NCI-H1092 (cell line): ENCODE measurements at regions not wholly inside any gene's neighbourhood (a gene's known extent, or its start where the extent isn't known, plus 50 kb on each side); places are given as distances from the start of the nearest gene placed in this dataset.
"Not testable (repeated sequence)": the region's sequence is repeated elsewhere in the genome, so short reads cannot be mapped to it uniquely, and the experiment has no call there.

Experiments
- DNase-seq: peaks from one replicate; lab custom pipeline; 2025; lab: John Stamatoyannopoulos, UW

GRCh38 chr14:58752771-58753201 lies 115.0 kb downstream of the DACT1 start:
- DNase-seq, result no peak

GRCh38 chr14:58755031-58755925 lies 117.5 kb downstream of the DACT1 start:
- peak; percentile 15 for DNase-seq

- no peak for DNase-seq
These were observed 122.4 kb downstream of the DACT1 start for GRCh38 chr14:58760121-58760520.

GRCh38 chr14:58762629-58763028 lies 124.9 kb downstream of the DACT1 start:
- no peak for DNase-seq

- no peak for DNase-seq
These were observed 125.4 kb downstream of the DACT1 start for GRCh38 chr14:58763210-58763609.

GRCh38 chr14:58765418-58765831 lies 127.7 kb downstream of the DACT1 start:
- no peak for DNase-seq

GRCh38 chr14:58765843-58766242 lies 128.1 kb downstream of the DACT1 start:
- no peak for DNase-seq

- DNase-seq, result no peak
These were observed 131.4 kb downstream of the DACT1 start for GRCh38 chr14:58769011-58769643.

- DNase-seq, result no peak
These were observed 132.0 kb downstream of the DACT1 start for GRCh38 chr14:58769771-58770170.

GRCh38 chr14:58770491-58770982 lies 132.8 kb downstream of the DACT1 start:
- no peak for DNase-seq

GRCh38 chr14:58771016-58771415 lies 133.3 kb downstream of the DACT1 start:
- no peak for DNase-seq

GRCh38 chr14:58772116-58772515 lies 134.4 kb downstream of the DACT1 start:
- DNase-seq, result no peak

GRCh38 chr14:58772794-58773620 lies 135.2 kb downstream of the DACT1 start:
- no peak for DNase-seq

- no peak for DNase-seq
These were observed 136.8 kb downstream of the DACT1 start for GRCh38 chr14:58774531-58774930.

GRCh38 chr14:58775130-58775529 lies 137.4 kb downstream of the DACT1 start:
- not testable (repeated sequence) for DNase-seq

- DNase-seq, result no peak
These were observed 138.8 kb downstream of the DACT1 start for GRCh38 chr14:58776516-58776915.

- no peak for DNase-seq
These were observed 139.8 kb downstream of the DACT1 start for GRCh38 chr14:58777541-58777979.

GRCh38 chr14:58778202-58778601 lies 140.4 kb downstream of the DACT1 start:
- DNase-seq, result no peak

- DNase-seq, result no peak
These were observed 141.6 kb downstream of the DACT1 start for GRCh38 chr14:58779376-58779775.

- no peak for DNase-seq
These were observed 142.4 kb downstream of the DACT1 start for GRCh38 chr14:58780185-58780584.

GRCh38 chr14:58780605-58781004 lies 142.8 kb downstream of the DACT1 start:
- no peak for DNase-seq

- DNase-seq, result no peak
These were observed 144.2 kb downstream of the DACT1 start for GRCh38 chr14:58782011-58782410.
